Neuronal stem cell (in vitro differentiated cells): ENCODE measurements at regions not wholly inside any gene's neighbourhood (a gene's known extent, or its start where the extent isn't known, plus 50 kb on each side); places are given as distances from the start of the nearest gene placed in this dataset.

Experiments
- DNase-seq: peaks from one replicate; pipeline ENCODE4 v3.0.0-alpha.2; 2013; ENCODE audit warnings: low spot score
- H2AFZ ChIP-seq: one replicate; pipeline ENCODE4 v1.6.1; 2013; ENCODE audit warnings: mild to moderate bottlenecking, low read length, inconsistent platforms
- H2AK5ac ChIP-seq: 2 replicates; pipeline ENCODE4 v1.6.1; 2013; ENCODE audit warnings: low read depth, mild to moderate bottlenecking, inconsistent platforms, low read length, moderate library complexity, mixed read lengths
- H2BK120ac ChIP-seq: 2 replicates; pipeline ENCODE4 v1.6.1; 2013; ENCODE audit warnings: low read depth, mild to moderate bottlenecking, inconsistent platforms, low read length, moderate library complexity, mixed read lengths
- H2BK12ac ChIP-seq: one replicate; pipeline ENCODE4 v1.6.1; 2013; ENCODE audit warnings: low read length, inconsistent platforms
- H2BK15ac ChIP-seq: 2 replicates; pipeline ENCODE4 v1.6.1; 2013; ENCODE audit warnings: mild to moderate bottlenecking, low read length, inconsistent platforms, mixed read lengths
- H2BK5ac ChIP-seq: one replicate; pipeline ENCODE4 v1.6.1; 2013; ENCODE audit warnings: inconsistent platforms, mild to moderate bottlenecking, low read length, moderate library complexity
- H3K14ac ChIP-seq: one replicate; pipeline ENCODE4 v1.6.1; 2013; ENCODE audit warnings: low read length, inconsistent platforms
- H3K18ac ChIP-seq: 2 replicates; pipeline ENCODE4 v1.6.1; 2013; ENCODE audit warnings: low read length, inconsistent platforms
- H3K23ac ChIP-seq: 2 replicates; pipeline ENCODE4 v1.6.1; 2013; ENCODE audit warnings: low read depth, mild to moderate bottlenecking, mixed read lengths, low read length, inconsistent platforms; ENCODE audit not compliant: poor library complexity
- H3K27ac ChIP-seq: replicated peaks from 3 replicates; pipeline ENCODE4 v1.5.1; 2013; ENCODE audit warnings: low read length, inconsistent platforms
- H3K27me3 ChIP-seq, 3 experiments: 2 replicates each; pipeline ENCODE4 v1.6.1; 2013; ENCODE audit warnings: low read length in 3 of 3, mild to moderate bottlenecking in 2 of 3, inconsistent platforms in 1 of 3, low read depth in 1 of 3, mixed read lengths in 1 of 3, moderate library complexity in 1 of 3; ENCODE audit not compliant: control insufficient read depth in 3 of 3, insufficient read depth in 3 of 3
- H3K36me3 ChIP-seq, 2 donors: replicated peaks in 1 of 2; 2 replicates each; pipeline ENCODE4 v1.6.1; 2013; ENCODE audit warnings: low read length in 2 of 2; ENCODE audit not compliant: control insufficient read depth in 2 of 2, insufficient read depth in 2 of 2
- H3K4ac ChIP-seq: 2 replicates; pipeline ENCODE4 v1.6.1; 2013; ENCODE audit warnings: inconsistent platforms, mild to moderate bottlenecking, low read length, moderate library complexity
- H3K4me1 ChIP-seq, 2 donors: 1 replicate in 1 of 2; 2 replicates in 1 of 2; pipeline ENCODE4 v1.6.1; 2013; ENCODE audit warnings: low read length in 2 of 2, low read depth in 1 of 2; ENCODE audit not compliant: control insufficient read depth in 2 of 2, insufficient read depth in 1 of 2
- H3K4me2 ChIP-seq: one replicate; pipeline ENCODE4 v1.6.1; 2013; ENCODE audit warnings: mild to moderate bottlenecking, low read length, inconsistent platforms; ENCODE audit not compliant: insufficient read depth, poor library complexity, severe bottlenecking
- H3K4me3 ChIP-seq, 2 donors: 2 replicates each; pipeline ENCODE4 v1.5.1; 2013; ENCODE audit warnings: low read length in 2 of 2, mild to moderate bottlenecking in 2 of 2, inconsistent platforms in 1 of 2, moderate library complexity in 1 of 2
- H3K79me1 ChIP-seq: one replicate; pipeline ENCODE4 v1.6.1; 2013; ENCODE audit warnings: low read depth, mild to moderate bottlenecking, inconsistent platforms, low read length, moderate library complexity
- H3K9ac ChIP-seq: one replicate; pipeline ENCODE4 v1.6.1; 2013; ENCODE audit warnings: mild to moderate bottlenecking, low read depth, low read length, inconsistent platforms; ENCODE audit not compliant: poor library complexity
- H3K9me3 ChIP-seq, 2 donors: replicated peaks in 1 of 2; 2 replicates each; pipeline versions ENCODE3 to v1.6.1; 2013; ENCODE audit warnings: low read length in 2 of 2, mild to moderate bottlenecking in 2 of 2, inconsistent platforms in 1 of 2, low read depth in 1 of 2, mixed read lengths in 1 of 2, moderate library complexity in 1 of 2; ENCODE audit not compliant: control insufficient read depth in 2 of 2, insufficient read depth in 1 of 2
- H4K8ac ChIP-seq: one replicate; pipeline ENCODE4 v1.6.1; 2013; ENCODE audit warnings: low read depth, mild to moderate bottlenecking, inconsistent platforms, low read length, moderate library complexity
- H4K91ac ChIP-seq: one replicate; pipeline ENCODE4 v1.6.1; 2013; ENCODE audit warnings: low read length, low read depth, mild to moderate bottlenecking, inconsistent platforms; ENCODE audit not compliant: poor library complexity
- WGBS, 2 donors: extraction: QIAGEN DNeasy Blood & Tissue Kit; methylation state at CpG; one replicate each; pipeline ENCODE4 v1.1.7; 2013; ENCODE audit warnings: missing lambda C conversion rate in 2 of 2, mixed read lengths in 1 of 2; ENCODE audit not compliant: insufficient read length in 2 of 2, insufficient replicate concordance in 1 of 2; ENCODE audit errors: extremely low coverage in 2 of 2; 5-methylcytosine and 5-hydroxymethylcytosine counted together

GRCh38 chr3:14254812-14255702 lies 76.4 kb downstream of the LSM3 start:
- H3K27me3 ChIP-seq = no peaks in the 10 kb centered on the region
- no peak for DNase-seq
- H3K4me1 ChIP-seq = peaks cover 8 to 13% of the 10 kb centered on the region in 2 donors
- H2BK120ac ChIP-seq = no peak overlapping the region
- no peaks in the 10 kb centered on the region for H3K36me3 ChIP-seq
- H3K14ac ChIP-seq = peak overlapping the region; percentile 40
- 79 to 93% methylated on average over 5 to 7 of the region's 9 CpGs for WGBS, 2 donors
- H3K4me2 ChIP-seq = no peak overlapping the region
- H2AK5ac ChIP-seq = no peak overlapping the region
- H4K8ac ChIP-seq = no peak overlapping the region
- no peak overlapping the region for H3K27ac ChIP-seq
- no peaks in the 10 kb centered on the region for H3K79me1 ChIP-seq
- H2BK5ac ChIP-seq = no peak overlapping the region
- no peak overlapping the region for H2AFZ ChIP-seq
- peak overlapping the region in 1 of 2 donors; percentile 0 for H3K4me3 ChIP-seq
- peak overlapping the region; percentile 9 for H3K9ac ChIP-seq
- no peak overlapping the region for H3K18ac ChIP-seq
- H3K4ac ChIP-seq = no peak overlapping the region
- no peak overlapping the region for H4K91ac ChIP-seq
- H2BK15ac ChIP-seq = no peak overlapping the region
- H2BK12ac ChIP-seq = no peak overlapping the region
- H3K23ac ChIP-seq = no peak overlapping the region
- H3K9me3 ChIP-seq = peaks cover 2% of the 10 kb centered on the region in 2 donors

- Histone ChIP-seq H3K27ac (no peak overlapping the region), H3K23ac (no peak overlapping the region), H3K36me3 (no peaks in the 10 kb centered on the region), H2AFZ (no peak overlapping the region), H4K8ac (no peak overlapping the region), H3K4me2 (no peak overlapping the region), H3K9me3 (peaks cover 0 to 2% of the 10 kb centered on the region in 2 donors), H3K4ac (no peak overlapping the region), H3K18ac (no peak overlapping the region), H3K4me3 (no peak overlapping the region), H2BK120ac (no peak overlapping the region), H2BK15ac (no peak overlapping the region), H2BK12ac (no peak overlapping the region), H2AK5ac (no peak overlapping the region), H3K79me1 (no peaks in the 10 kb centered on the region), H3K14ac (no peak overlapping the region), H3K4me1 (peaks cover 8 to 13% of the 10 kb centered on the region in 2 donors), H2BK5ac (no peak overlapping the region), H3K27me3 (no peaks in the 10 kb centered on the region), H3K9ac (no peak overlapping the region), H4K91ac (no peak overlapping the region)
- no peak for DNase-seq
- no CpG with 5 or more reads among the region's 2 CpGs for WGBS, 2 donors
Observed at GRCh38 chr3:14256046-14256445, 77.4 kb downstream of the LSM3 start.

- Histone ChIP-seq H2AFZ (no peak overlapping the region), H3K14ac (no peak overlapping the region), H3K27ac (no peak overlapping the region), H3K79me1 (no peaks in the 10 kb centered on the region), H3K9me3 (peaks cover 0 to 2% of the 10 kb centered on the region in 2 donors), H3K4ac (no peak overlapping the region), H4K8ac (no peak overlapping the region), H3K4me3 (no peak overlapping the region), H3K4me2 (no peak overlapping the region), H2BK15ac (no peak overlapping the region), H3K9ac (no peak overlapping the region), H3K36me3 (no peaks in the 10 kb centered on the region), H3K4me1 (peaks cover 8 to 13% of the 10 kb centered on the region in 2 donors), H2BK120ac (no peak overlapping the region), H3K18ac (no peak overlapping the region), H2BK12ac (no peak overlapping the region), H3K23ac (no peak overlapping the region), H2AK5ac (no peak overlapping the region), H4K91ac (no peak overlapping the region), H3K27me3 (no peaks in the 10 kb centered on the region), H2BK5ac (no peak overlapping the region)
- peak; percentile 26 for DNase-seq
- no CpG with 5 or more reads among the region's 9 CpGs for WGBS, 2 donors
Observed at GRCh38 chr3:14256561-14257342, 78.1 kb downstream of the LSM3 start.
